ENCODE measurements at regions not wholly inside any gene's neighbourhood (a gene's known extent, or its start where the extent isn't known, plus 50 kb on each side); places are given as distances from the start of the nearest gene placed in this dataset.

DNA sequence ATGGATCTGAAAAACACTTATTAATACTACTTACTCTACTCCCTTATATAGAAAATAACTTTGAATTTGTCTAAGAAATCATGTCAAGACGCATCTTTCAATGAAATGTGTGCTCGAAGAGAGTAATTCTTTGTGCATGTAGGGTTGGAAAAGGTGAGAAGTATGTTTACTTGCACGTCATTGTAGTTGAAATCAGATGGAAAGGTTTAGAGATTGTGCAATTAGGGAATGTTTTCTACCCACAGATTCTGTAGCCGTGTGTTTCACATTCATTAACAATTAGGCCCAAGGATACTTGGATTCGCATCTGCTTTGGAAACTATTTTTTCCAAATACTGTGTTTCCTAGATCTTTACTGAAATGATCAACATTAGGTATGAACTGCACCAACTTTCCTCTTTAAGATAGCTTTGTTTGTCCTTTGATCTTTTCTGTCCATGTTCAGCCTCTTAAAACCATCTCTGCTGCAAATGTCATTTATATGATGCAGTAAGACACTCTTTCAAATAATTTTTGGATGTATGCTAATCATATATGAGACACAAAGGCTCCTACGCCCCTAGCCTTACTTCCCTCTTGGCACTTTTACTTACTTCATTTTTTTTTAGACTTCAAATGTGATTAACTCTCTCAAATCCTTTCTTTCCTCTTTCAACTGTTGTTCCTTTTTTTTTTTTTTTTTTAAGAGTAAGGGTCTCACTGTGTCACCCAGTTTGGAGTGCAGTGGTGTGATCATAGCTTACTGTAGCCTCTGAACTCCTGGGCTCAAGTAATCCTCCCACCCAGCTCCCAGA lies 58.0 kb upstream of the PSMA6 start:
- peak; percentile 78 for DNase-seq (ENCODE audit: low read depth)
- no peak overlapping the region for H3K4me3 ChIP-seq (ENCODE audit: low read depth, low read length)
- TF ChIP-seq, protein P1, sequence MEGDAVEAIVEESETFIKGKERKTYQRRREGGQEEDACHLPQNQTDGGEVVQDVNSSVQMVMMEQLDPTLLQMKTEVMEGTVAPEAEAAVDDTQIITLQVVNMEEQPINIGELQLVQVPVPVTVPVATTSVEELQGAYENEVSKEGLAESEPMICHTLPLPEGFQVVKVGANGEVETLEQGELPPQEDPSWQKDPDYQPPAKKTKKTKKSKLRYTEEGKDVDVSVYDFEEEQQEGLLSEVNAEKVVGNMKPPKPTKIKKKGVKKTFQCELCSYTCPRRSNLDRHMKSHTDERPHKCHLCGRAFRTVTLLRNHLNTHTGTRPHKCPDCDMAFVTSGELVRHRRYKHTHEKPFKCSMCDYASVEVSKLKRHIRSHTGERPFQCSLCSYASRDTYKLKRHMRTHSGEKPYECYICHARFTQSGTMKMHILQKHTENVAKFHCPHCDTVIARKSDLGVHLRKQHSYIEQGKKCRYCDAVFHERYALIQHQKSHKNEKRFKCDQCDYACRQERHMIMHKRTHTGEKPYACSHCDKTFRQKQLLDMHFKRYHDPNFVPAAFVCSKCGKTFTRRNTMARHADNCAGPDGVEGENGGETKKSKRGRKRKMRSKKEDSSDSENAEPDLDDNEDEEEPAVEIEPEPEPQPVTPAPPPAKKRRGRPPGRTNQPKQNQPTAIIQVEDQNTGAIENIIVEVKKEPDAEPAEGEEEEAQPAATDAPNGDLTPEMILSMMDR (conservative IDR thresholded peaks at IDR 0.05; ENCODE audit: low read depth, low read length): no peak

DNA sequence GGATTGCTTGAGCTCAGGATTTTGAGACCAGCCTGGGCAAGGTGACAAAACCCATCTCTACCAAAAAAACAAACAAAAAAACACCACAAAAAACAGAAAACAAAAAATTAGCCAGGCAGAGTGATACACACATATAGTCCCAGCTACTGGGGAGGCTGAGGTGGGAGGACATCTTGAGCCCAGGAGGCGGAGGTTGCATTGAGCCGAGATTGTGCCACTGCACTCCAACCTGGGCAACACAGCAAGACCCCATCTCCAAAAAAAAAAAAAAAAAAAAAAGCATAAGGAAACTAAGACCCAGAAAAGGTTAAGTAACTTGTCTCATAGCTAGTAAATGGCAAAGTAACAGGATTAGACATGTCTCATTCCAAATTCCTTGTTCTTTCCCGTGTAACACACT lies 56.3 kb upstream of the PSMA6 start:
- DNase-seq (ENCODE audit: low read depth): no peak
- no peak overlapping the region for H3K4me3 ChIP-seq (ENCODE audit: low read depth, low read length)
- TF ChIP-seq, protein P1 (conservative IDR thresholded peaks at IDR 0.05; ENCODE audit: low read depth, low read length): no peak

DNA sequence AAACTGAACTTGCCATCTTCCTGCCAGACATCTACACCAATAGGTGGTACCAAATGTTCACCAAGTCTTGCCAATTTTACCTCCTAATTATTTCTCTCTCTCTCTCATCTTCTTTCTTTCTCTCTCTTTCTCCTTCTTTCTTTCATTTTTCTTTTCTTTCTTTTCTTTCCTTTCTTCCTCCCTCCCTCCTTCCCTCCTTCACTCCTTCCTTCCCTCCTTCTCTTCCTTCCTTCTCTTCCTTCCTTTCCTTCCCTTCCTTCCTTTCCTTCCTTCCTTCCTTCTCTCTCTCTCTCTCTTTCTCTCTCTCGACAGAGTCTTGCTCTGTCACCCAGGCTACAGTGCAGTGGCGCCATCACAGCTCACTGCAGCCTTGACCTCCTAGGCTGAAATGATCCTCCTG lies 55.4 kb upstream of the PSMA6 start:
- no peak for DNase-seq (ENCODE audit: low read depth)
- TF ChIP-seq, protein P1 (conservative IDR thresholded peaks at IDR 0.05; ENCODE audit: low read depth, low read length): no peak
- H3K4me3 ChIP-seq (ENCODE audit: low read depth, low read length): no peak overlapping the region

DNA sequence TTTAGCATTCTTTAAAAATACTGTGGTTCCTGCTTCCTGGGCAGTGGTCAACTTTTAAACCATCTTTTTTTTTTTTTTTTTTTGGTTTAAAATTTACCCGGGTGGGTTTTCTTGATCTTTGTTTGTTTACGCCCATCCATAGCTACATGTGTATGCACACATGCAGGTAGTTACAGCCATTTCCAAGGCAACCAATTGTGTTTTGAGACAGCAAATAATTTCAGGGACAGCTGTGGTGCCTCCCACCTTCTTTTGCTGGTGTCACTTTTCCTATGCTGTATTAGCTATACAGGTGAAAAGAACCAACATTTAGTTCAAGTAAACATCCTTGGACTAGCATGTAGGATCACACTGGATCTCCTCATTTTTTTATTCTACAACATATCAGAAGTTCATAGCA lies 52.0 kb upstream of the PSMA6 start:
- H3K4me3 ChIP-seq (ENCODE audit: low read depth, low read length): no peak overlapping the region
- DNase-seq (ENCODE audit: low read depth): no peak
- TF ChIP-seq, protein P1 (conservative IDR thresholded peaks at IDR 0.05; ENCODE audit: low read depth, low read length): no peak

Measured in choroid plexus epithelial cell (primary cell).